ENCODE measurements at regions not wholly inside any gene's neighbourhood (a gene's known extent, or its start where the extent isn't known, plus 50 kb on each side); places are given as distances from the start of the nearest gene placed in this dataset.
"Not testable (repeated sequence)": the region's sequence is repeated elsewhere in the genome, so short reads cannot be mapped to it uniquely, and the experiment has no call there.

- TF ChIP-seq, protein P1, sequence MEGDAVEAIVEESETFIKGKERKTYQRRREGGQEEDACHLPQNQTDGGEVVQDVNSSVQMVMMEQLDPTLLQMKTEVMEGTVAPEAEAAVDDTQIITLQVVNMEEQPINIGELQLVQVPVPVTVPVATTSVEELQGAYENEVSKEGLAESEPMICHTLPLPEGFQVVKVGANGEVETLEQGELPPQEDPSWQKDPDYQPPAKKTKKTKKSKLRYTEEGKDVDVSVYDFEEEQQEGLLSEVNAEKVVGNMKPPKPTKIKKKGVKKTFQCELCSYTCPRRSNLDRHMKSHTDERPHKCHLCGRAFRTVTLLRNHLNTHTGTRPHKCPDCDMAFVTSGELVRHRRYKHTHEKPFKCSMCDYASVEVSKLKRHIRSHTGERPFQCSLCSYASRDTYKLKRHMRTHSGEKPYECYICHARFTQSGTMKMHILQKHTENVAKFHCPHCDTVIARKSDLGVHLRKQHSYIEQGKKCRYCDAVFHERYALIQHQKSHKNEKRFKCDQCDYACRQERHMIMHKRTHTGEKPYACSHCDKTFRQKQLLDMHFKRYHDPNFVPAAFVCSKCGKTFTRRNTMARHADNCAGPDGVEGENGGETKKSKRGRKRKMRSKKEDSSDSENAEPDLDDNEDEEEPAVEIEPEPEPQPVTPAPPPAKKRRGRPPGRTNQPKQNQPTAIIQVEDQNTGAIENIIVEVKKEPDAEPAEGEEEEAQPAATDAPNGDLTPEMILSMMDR (IDR thresholded peaks at IDR 0.05; ENCODE audit: low read depth, low read length) = not testable (repeated sequence)
- TF ChIP-seq EZH2phosphoT487 (IDR thresholded peaks at IDR 0.05; ENCODE audit: low read depth) = not testable (repeated sequence)
Measured at GRCh38 chr9:41019858-41020562, 108.5 kb downstream of the FOXD4L6 start.
